Epithelial cell of proximal tubule (primary cell): ENCODE measurements at regions not wholly inside any gene's neighbourhood (a gene's known extent, or its start where the extent isn't known, plus 50 kb on each side); places are given as distances from the start of the nearest gene placed in this dataset.

Experiments used
- DNase-seq: peaks from one replicate; pipeline ENCODE4 v3.0.0-alpha.2; 2011; ENCODE audit warnings: low read depth
- H3K4me3 ChIP-seq: 2 replicates; pipeline ENCODE4 v1.5.1; 2011; ENCODE audit warnings: low read depth, mild to moderate bottlenecking, low read length
- CTCF ChIP-seq: conservative IDR thresholded peaks from 2 replicates; pipeline ENCODE4 v1.5.1; 2012; ENCODE audit warnings: low read depth, mild to moderate bottlenecking, low read length

- TF ChIP-seq CTCF = no peak
- no peak overlapping the region for H3K4me3 ChIP-seq
- no peak for DNase-seq
These were observed 386.6 kb upstream of the CPEB2 start for GRCh38 chr4:14615671-14616070.

- no peak for TF ChIP-seq CTCF
- no peak for DNase-seq
- no peak overlapping the region for H3K4me3 ChIP-seq
These were observed 381.6 kb upstream of the CPEB2 start for GRCh38 chr4:14620567-14621141.

DNA sequence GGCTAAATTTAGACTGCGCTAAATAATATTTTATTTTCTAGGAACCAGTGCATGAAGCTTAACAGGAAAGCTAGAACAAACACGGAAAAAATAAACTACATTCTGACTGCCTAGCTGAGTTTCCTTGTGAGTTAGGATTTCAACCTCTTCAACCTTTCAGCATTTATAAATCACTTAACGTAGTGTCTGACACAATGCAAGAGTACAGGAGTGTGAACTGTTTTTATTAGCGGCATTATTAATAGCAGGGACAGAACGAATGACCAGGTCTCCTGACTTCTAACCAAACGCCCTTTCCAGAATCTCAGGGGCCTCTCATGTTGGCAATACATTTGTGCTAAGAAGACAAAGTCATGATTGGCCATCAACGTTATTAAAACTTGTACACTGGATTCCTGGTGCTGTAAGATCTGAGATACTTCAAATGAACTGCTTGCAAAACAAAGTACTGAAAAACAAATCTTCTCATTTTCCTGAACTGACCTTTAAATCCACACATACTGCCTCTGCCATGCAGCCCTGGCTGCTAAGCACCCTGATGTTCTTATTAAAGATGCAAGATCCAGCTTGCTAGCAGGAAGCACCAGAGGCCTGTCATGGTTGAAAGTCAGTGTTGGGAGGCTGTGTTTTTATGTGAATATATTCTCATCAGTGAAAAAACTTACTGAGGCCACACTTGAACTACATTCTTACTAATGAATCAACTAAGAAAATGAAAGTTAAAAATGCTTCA lies 380.4 kb upstream of the CPEB2 start:
- no peak overlapping the region for H3K4me3 ChIP-seq
- no peak for DNase-seq
- TF ChIP-seq CTCF = no peak

DNA sequence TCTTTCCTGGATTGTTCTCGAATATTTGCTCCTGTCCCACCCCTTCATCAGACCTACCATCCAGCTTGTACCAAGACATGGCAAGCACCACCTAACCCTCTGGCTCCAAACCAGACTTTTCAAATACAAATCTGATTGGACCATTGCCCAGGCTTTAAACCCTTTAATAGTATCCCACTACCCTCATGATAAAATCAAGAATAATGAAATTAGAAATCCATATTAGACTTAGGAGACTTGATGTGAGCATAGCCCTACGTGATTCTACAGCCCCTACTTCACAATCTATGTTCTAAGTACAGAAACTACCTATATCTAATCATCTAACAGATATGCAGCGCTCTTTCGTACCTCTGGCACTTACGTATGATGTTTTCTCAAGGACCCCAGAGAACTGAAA lies 375.2 kb upstream of the CPEB2 start:
- no peak for TF ChIP-seq CTCF
- H3K4me3 ChIP-seq = no peak overlapping the region
- no peak for DNase-seq

DNA sequence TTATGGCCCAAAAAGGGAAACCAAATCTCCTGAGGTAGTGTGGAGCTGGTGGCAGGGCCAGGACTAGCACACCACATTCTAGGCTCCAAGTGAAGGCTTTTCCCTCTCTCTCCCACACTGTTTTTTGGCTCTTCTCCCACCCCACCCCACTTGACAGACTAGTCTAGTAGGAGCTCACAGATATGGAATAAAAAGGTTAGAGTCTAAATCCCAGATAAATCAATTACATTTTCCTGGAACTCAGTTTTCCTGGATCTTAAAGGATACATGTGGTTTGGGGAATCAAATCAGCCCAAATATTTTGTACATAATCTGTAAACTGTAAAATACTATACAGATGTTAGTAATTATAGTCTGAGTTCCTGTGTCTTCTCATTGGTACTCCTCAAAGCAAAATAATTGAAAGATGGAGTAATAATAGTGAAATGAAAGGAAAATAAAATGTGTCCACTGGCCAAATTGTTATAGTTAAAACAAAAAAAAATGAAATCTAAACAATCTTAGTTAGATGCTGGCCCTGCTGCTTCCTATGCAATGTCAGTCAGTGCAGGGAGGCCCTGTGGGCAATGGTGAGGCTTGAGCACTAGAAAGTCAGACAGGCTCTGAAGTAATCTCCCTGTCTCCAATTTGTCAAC lies 370.4 kb upstream of the CPEB2 start:
- H3K4me3 ChIP-seq = no peak overlapping the region
- no peak for TF ChIP-seq CTCF
- DNase-seq = no peak

DNA sequence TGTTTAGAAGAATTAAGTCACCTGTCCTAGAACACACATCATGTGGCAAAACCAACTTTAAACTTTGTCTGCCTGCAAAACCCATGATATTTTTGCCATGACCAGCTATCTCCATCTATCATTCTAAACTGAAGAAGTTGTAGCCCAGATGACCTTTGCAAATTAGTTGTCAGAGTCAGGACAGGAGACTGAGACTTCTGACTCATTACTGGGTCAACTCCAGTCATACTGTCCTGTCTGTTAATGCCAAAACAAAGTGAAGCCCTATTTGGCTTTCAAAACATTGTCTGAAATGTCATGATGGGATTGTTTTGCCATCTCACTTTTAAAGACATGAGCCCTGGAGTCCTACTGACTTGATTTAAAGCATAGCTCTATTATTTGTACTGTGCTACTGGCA lies 365.7 kb upstream of the CPEB2 start:
- TF ChIP-seq CTCF = no peak
- no peak for DNase-seq
- no peak overlapping the region for H3K4me3 ChIP-seq

GRCh38 chr4:14640476-14640875 lies 361.8 kb upstream of the CPEB2 start:
- no peak for TF ChIP-seq CTCF
- no peak overlapping the region for H3K4me3 ChIP-seq
- DNase-seq = no peak
